NCI-H1417 treated with DMSO at 0.1 percent for 48 hours (cell line): ENCODE measurements at regions not wholly inside any gene's neighbourhood (a gene's known extent, or its start where the extent isn't known, plus 50 kb on each side); places are given as distances from the start of the nearest gene placed in this dataset.

Experiments used
- DNase-seq: peaks from one replicate; lab custom pipeline; 2025; lab: John Stamatoyannopoulos, UW

GRCh38 chr4:53810643-53811042 lies 219.4 kb upstream of the LNX1 start:
- DNase-seq: no peak

- no peak for DNase-seq
These were observed 218.5 kb upstream of the LNX1 start for GRCh38 chr4:53809816-53810215.

GRCh38 chr4:53805291-53805690 lies 214.0 kb upstream of the LNX1 start:
- DNase-seq: no peak

- no peak for DNase-seq
These were observed 213.4 kb upstream of the LNX1 start for GRCh38 chr4:53804719-53805118.

- DNase-seq: no peak
These were observed 211.2 kb upstream of the LNX1 start for GRCh38 chr4:53802500-53802899.

- no peak for DNase-seq
These were observed 210.1 kb upstream of the LNX1 start for GRCh38 chr4:53801373-53801772.

GRCh38 chr4:53800741-53801140 lies 209.5 kb upstream of the LNX1 start:
- no peak for DNase-seq

- no peak for DNase-seq
These were observed 201.8 kb upstream of the LNX1 start for GRCh38 chr4:53793096-53793495.

- no peak for DNase-seq
These were observed 199.0 kb upstream of the LNX1 start for GRCh38 chr4:53790286-53790685.

- DNase-seq: no peak
These were observed 197.3 kb upstream of the LNX1 start for GRCh38 chr4:53788621-53789020.

GRCh38 chr4:53788011-53788410 lies 196.7 kb upstream of the LNX1 start:
- no peak for DNase-seq

GRCh38 chr4:53786632-53787031 lies 195.3 kb upstream of the LNX1 start:
- DNase-seq: no peak

GRCh38 chr4:53785996-53786395 lies 194.7 kb upstream of the LNX1 start:
- no peak for DNase-seq

GRCh38 chr4:53784112-53784511 lies 192.8 kb upstream of the LNX1 start:
- no peak for DNase-seq

- DNase-seq: no peak
These were observed 192.0 kb upstream of the LNX1 start for GRCh38 chr4:53783208-53783859.

GRCh38 chr4:53782458-53782845 lies 191.2 kb upstream of the LNX1 start:
- no peak for DNase-seq

- no peak for DNase-seq
These were observed 190.6 kb upstream of the LNX1 start for GRCh38 chr4:53781629-53782457.

GRCh38 chr4:53780736-53781400 lies 189.6 kb upstream of the LNX1 start:
- no peak for DNase-seq

GRCh38 chr4:53779025-53779424 lies 187.7 kb upstream of the LNX1 start:
- DNase-seq: no peak

GRCh38 chr4:53778155-53778554 lies 186.9 kb upstream of the LNX1 start:
- DNase-seq: no peak

GRCh38 chr4:53777244-53777984 lies 186.1 kb upstream of the LNX1 start:
- DNase-seq: no peak

GRCh38 chr4:53776141-53776540 lies 184.9 kb upstream of the LNX1 start:
- no peak for DNase-seq
